ENCODE measurements at regions not wholly inside any gene's neighbourhood (a gene's known extent, or its start where the extent isn't known, plus 50 kb on each side); places are given as distances from the start of the nearest gene placed in this dataset.

GRCh38 chr3:165526367-165526766, 310.9 kb downstream of the BCHE start:
- DNase-seq (ENCODE audit: low read depth) = no peak
- H3K4me3 ChIP-seq (ENCODE audit: low read depth, low read length) = no peak overlapping the region
- TF ChIP-seq, protein P1, sequence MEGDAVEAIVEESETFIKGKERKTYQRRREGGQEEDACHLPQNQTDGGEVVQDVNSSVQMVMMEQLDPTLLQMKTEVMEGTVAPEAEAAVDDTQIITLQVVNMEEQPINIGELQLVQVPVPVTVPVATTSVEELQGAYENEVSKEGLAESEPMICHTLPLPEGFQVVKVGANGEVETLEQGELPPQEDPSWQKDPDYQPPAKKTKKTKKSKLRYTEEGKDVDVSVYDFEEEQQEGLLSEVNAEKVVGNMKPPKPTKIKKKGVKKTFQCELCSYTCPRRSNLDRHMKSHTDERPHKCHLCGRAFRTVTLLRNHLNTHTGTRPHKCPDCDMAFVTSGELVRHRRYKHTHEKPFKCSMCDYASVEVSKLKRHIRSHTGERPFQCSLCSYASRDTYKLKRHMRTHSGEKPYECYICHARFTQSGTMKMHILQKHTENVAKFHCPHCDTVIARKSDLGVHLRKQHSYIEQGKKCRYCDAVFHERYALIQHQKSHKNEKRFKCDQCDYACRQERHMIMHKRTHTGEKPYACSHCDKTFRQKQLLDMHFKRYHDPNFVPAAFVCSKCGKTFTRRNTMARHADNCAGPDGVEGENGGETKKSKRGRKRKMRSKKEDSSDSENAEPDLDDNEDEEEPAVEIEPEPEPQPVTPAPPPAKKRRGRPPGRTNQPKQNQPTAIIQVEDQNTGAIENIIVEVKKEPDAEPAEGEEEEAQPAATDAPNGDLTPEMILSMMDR (IDR thresholded peaks at IDR 0.05; ENCODE audit: low read depth, low read length, missing control alignments) = no peak

DNA sequence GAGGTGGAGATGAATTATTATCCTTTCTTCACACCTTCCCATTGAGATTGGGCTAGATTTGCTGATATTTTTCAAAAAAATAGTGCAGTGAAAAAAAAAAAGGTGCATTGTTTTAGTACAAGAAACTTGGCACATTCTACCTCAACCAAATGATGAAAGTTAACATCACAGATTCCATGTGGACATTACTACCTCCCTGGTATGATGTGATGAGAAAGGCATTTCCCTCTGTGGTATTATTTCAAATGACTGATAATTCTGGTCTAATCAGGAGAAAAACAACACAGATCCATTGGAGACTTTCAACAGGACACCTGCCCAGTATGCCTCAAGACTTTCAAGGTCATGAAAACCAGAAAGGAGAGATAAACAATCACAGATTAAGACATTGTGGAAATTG, 313.4 kb downstream of the BCHE start:
- no peak for DNase-seq (ENCODE audit: low read depth)
- TF ChIP-seq, protein P1 (IDR thresholded peaks at IDR 0.05; ENCODE audit: low read depth, low read length, missing control alignments) = no peak
- no peak overlapping the region for H3K4me3 ChIP-seq (ENCODE audit: low read depth, low read length)

DNA sequence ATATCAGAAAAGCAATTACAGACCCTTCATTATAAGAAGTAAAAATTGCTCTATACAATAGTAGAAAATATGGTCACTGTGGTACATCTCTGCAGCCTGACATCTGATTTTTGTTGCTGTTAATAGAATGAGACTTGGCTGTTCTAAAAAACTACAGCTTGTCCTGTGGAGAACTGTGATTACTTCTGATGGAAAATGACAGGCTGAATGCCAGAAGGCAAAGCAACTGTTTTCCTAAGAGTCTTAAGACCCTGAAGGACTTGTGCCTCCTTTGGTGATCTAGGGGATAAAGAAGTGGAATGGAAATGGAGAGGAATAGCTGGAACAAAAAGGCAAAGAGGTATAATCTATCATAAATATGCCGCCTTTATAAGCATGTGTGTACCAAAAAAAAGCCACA, 314.8 kb downstream of the BCHE start:
- no peak for DNase-seq (ENCODE audit: low read depth)
- TF ChIP-seq, protein P1 (IDR thresholded peaks at IDR 0.05; ENCODE audit: low read depth, low read length, missing control alignments) = no peak
- no peak overlapping the region for H3K4me3 ChIP-seq (ENCODE audit: low read depth, low read length)

- TF ChIP-seq, protein P1 (IDR thresholded peaks at IDR 0.05; ENCODE audit: low read depth, low read length, missing control alignments) = no peak
- DNase-seq (ENCODE audit: low read depth) = no peak
- no peak overlapping the region for H3K4me3 ChIP-seq (ENCODE audit: low read depth, low read length)
Observed at GRCh38 chr3:165521131-165521871, 315.9 kb downstream of the BCHE start.

GRCh38 chr3:165519687-165520086, 317.5 kb downstream of the BCHE start:
- TF ChIP-seq, protein P1 (IDR thresholded peaks at IDR 0.05; ENCODE audit: low read depth, low read length, missing control alignments) = no peak
- no peak for DNase-seq (ENCODE audit: low read depth)
- H3K4me3 ChIP-seq (ENCODE audit: low read depth, low read length) = no peak overlapping the region

DNA sequence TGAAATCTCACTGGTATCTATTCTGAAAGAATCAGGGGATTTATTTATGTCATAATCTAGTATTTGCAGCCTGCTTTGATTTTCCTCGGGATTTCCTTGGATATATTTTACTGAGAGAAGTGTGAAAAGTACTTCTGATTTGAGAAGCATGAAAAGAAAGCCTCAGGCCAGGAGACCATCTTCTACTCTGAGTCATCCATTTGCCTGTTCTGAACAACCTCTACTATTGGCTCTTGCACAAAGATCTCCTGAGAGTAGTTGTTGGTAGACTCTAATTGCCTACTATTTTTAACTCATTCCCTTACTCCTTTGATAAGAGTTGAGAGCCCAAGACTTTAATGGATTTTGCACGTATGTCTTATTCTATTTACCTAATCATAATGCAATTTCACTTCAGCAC, 318.9 kb downstream of the BCHE start:
- TF ChIP-seq, protein P1 (IDR thresholded peaks at IDR 0.05; ENCODE audit: low read depth, low read length, missing control alignments) = no peak
- DNase-seq (ENCODE audit: low read depth) = no peak
- no peak overlapping the region for H3K4me3 ChIP-seq (ENCODE audit: low read depth, low read length)

Data from GM12864 (cell line).